ENCODE measurements at regions not wholly inside any gene's neighbourhood (a gene's known extent, or its start where the extent isn't known, plus 50 kb on each side); places are given as distances from the start of the nearest gene placed in this dataset.

DNA sequence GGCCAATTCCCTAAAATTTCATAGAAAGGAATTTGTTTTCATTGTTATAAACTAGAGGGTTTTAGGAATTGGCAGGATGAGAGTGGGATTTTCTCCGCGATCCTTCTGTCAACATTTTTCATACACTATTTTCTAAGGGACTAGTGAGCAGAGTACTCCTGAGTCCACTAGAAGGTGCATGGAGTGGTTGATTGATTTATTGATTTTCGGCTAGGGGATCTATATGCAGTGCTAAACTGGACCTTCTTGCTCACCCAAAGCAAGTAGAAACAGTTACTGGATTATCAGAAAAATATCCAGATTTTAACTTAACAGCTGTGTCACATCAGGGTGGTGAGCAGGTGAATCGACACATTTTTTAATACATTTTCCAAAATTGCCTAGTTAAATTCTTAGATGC is 159.9 kb upstream of the DTNA start:
- Histone ChIP-seq H3K9me3 (no peaks in the 10 kb centered on the region), H3K36me3 (ENCODE audit: insufficient read depth in 1 of 2, low read depth in 1 of 2) (no peaks in the 10 kb centered on the region), H3K27me3 (ENCODE audit: insufficient read depth in 3 of 3, low read length in 2 of 3) (no peaks in the 10 kb centered on the region), H3K27ac (peak overlapping the region; percentile 56), H3K4me3 (no peak overlapping the region), H3K4me1 (peaks cover 29% of the 10 kb centered on the region)
- TF ChIP-seq, protein P1, sequence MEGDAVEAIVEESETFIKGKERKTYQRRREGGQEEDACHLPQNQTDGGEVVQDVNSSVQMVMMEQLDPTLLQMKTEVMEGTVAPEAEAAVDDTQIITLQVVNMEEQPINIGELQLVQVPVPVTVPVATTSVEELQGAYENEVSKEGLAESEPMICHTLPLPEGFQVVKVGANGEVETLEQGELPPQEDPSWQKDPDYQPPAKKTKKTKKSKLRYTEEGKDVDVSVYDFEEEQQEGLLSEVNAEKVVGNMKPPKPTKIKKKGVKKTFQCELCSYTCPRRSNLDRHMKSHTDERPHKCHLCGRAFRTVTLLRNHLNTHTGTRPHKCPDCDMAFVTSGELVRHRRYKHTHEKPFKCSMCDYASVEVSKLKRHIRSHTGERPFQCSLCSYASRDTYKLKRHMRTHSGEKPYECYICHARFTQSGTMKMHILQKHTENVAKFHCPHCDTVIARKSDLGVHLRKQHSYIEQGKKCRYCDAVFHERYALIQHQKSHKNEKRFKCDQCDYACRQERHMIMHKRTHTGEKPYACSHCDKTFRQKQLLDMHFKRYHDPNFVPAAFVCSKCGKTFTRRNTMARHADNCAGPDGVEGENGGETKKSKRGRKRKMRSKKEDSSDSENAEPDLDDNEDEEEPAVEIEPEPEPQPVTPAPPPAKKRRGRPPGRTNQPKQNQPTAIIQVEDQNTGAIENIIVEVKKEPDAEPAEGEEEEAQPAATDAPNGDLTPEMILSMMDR (IDR thresholded peaks at IDR 0.05): no peak
- no peak for DNase-seq
- ATAC-seq: no peak
- WGBS, 3 donors: 70 to 79% (median 72%) methylated on average over 4 of the region's 4 CpGs
- intact Hi-C loops (cut with DNase I): no loop called here

DNA sequence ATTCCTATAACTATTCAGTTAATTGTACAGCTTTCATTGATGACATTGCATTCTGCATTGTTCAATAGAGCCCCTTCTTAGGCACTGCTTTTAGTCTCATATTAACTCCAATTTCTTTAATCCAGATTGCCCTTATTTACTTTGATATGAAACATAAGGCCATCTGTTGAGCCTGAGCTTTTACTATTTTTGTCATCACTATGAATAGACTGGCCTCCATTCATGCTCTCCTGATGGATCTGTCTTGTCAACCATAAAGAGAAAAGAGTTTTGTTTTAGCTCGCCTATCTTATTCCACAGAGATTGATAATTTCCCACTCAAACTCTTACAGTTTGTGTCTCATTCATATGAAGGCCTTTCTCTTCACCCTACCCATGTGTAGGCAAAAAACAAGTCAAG is 159.2 kb upstream of the DTNA start:
- peaks cover 29% of the 10 kb centered on the region for H3K4me1 ChIP-seq
- TF ChIP-seq, protein P1 (IDR thresholded peaks at IDR 0.05): no peak
- H3K27ac ChIP-seq: peak overlapping the region; percentile 56
- WGBS, 3 donors: 35 to 39% (median 36%) methylated on average over 1 of the region's 1 CpG
- ATAC-seq (peak; percentile 59 to 88 (median 77)), DNase-seq (no peak)
- H3K9me3 ChIP-seq: no peaks in the 10 kb centered on the region
- no peaks in the 10 kb centered on the region for H3K27me3 ChIP-seq (ENCODE audit: insufficient read depth in 3 of 3, low read length in 2 of 3)
- intact Hi-C loops (cut with DNase I): no loop called here
- H3K4me3 ChIP-seq: no peak overlapping the region
- no peaks in the 10 kb centered on the region for H3K36me3 ChIP-seq (ENCODE audit: insufficient read depth in 1 of 2, low read depth in 1 of 2)

DNA sequence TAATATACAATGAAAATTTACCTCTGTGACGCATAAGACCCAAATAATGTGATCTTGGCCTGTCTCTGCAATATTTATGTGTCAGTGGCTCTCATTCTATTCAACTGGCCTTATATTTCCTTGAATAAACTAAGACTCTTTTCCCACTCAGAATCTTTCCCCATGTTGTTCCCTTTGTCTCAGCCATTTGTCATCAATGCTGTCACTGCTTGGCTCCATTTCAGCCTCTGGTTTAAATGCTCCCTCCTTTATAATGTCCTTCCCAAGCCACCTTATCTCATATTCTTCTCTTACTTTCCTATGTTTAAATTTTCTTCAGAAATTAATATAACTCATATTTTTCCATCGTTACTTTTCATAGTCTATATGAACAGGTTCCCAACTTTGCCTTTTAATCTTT is 158.3 kb upstream of the DTNA start:
- Histone ChIP-seq H3K27ac (peak overlapping the region; percentile 56), H3K36me3 (ENCODE audit: insufficient read depth in 1 of 2, low read depth in 1 of 2) (no peaks in the 10 kb centered on the region)

DNA sequence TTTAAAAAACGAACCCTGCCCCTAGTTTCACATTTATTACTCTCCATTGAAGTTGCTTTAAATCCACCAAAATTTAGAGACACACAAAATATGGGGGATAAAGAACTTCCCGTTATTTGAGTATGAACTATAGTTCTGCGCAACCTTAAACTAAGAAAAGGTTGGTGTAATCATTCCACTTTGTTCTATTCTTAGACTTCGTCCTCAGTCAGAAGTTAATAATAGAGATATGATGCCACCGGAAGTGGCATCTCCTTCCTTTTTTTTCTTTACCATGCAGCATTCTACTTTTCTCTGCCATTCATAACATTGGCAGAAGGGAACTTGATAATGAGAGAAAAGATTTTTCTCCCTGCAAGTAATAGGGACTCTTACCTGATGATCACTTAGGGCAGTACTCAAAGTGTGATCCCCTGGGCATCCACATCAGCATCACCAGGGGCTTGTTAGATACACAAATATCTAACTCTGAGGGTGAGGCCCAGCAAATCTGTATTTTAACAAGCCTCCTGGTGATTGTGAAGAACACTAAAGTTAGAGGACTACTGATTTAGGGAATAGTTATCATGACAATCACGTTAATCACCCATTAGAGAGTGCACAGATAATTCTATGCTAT is 147.7 kb upstream of the DTNA start:
- H3K27me3 ChIP-seq (ENCODE audit: insufficient read depth in 3 of 3, low read length in 2 of 3): no peaks in the 10 kb centered on the region
- TF ChIP-seq, protein P1 (IDR thresholded peaks at IDR 0.05): no peak
- ATAC-seq (peak; percentile 89 to 96 (median 94)), DNase-seq (no peak)
- H3K4me1 ChIP-seq: peaks cover 31% of the 10 kb centered on the region
- intact Hi-C loops (cut with DNase I): no loop called here
- no peaks in the 10 kb centered on the region for H3K9me3 ChIP-seq
- no peaks in the 10 kb centered on the region for H3K36me3 ChIP-seq (ENCODE audit: insufficient read depth in 1 of 2, low read depth in 1 of 2)
- peak overlapping the region; percentile 47 for H3K4me3 ChIP-seq
- peak overlapping the region; percentile 85 for H3K27ac ChIP-seq
- WGBS, 3 donors: 35 to 51% (median 42%) methylated on average over 6 of the region's 6 CpGs

More for the DNA sequence above, 158.3 kb upstream of the DTNA start:
- Histone ChIP-seq H3K4me3 (no peak overlapping the region), H3K9me3 (no peaks in the 10 kb centered on the region), H3K27me3 (ENCODE audit: insufficient read depth in 3 of 3, low read length in 2 of 3) (no peaks in the 10 kb centered on the region), H3K4me1 (peaks cover 29% of the 10 kb centered on the region)
- no peak for DNase-seq
- peak in 3 of 4 donors; percentile 65 to 78 (median 77) for ATAC-seq
- intact Hi-C loops (cut with DNase I): no loop called here
- TF ChIP-seq, protein P1 (IDR thresholded peaks at IDR 0.05): no peak
- whole genome bisulfite sequencing, 3 donors: 84 to 93% (median 91%) methylated on average over 2 of the region's 2 CpGs

DNA sequence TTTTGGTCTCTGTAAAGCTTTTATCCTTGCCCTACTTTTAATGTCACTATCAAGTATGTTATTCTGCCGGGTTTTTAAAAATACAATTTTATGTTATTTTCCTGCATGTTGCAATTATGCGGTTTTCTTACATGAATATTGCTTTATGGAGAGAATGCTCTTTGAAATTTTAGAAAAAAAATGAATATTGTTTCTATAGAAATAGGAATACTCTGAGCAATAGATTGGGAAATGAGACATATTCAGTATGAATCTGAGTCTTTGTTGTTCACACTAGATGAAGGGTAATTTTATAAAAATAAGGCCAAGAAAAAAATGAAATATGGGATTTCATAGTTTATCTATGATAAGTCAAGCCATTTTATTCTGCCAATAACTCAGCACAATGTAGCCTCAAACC is 142.2 kb upstream of the DTNA start:
- intact Hi-C loops (cut with DNase I): no loop called here
- no peak for DNase-seq
- Histone ChIP-seq H3K36me3 (ENCODE audit: insufficient read depth in 1 of 2, low read depth in 1 of 2) (no peaks in the 10 kb centered on the region), H3K4me3 (no peak overlapping the region), H3K9me3 (no peaks in the 10 kb centered on the region), H3K4me1 (peaks cover 18% of the 10 kb centered on the region), H3K27ac (no peak overlapping the region), H3K27me3 (ENCODE audit: insufficient read depth in 3 of 3, low read length in 2 of 3) (no peaks in the 10 kb centered on the region)
- TF ChIP-seq, protein P1 (IDR thresholded peaks at IDR 0.05): no peak
- no peak for ATAC-seq
- WGBS, 3 donors: 94 to 98% (median 96%) methylated on average over 2 of the region's 2 CpGs

All from psoas muscle (tissue), 7 donors.